ENCODE measurements at regions not wholly inside any gene's neighbourhood (a gene's known extent, or its start where the extent isn't known, plus 50 kb on each side); places are given as distances from the start of the nearest gene placed in this dataset.

DNA sequence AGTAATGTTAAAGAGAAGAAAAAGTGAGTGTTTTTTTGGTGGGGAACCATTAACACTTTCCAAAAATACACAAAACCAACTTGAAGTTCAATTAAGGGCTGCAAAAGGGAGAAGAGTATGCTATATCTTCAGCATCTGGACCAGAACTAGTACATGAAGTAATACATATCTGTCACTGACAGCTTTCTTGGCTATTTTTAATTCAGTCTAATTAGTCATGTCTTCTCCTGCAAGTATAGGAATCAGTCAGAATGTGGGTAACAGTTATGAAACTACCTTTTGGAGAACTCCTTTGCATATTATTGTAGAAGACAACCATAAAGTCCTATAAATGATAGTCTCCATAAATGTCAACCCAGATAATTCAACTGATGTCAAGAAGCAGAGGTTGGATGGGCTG is 901.2 kb downstream of the TTLL7 start:
- H3K36me3 ChIP-seq (ENCODE audit: insufficient read depth, low read length), result no peaks in the 10 kb centered on the region; the same call in 1 of the 2 replicates
- H3K4me1 ChIP-seq (ENCODE audit: insufficient read depth, low read length), result peaks cover 11% of the 10 kb centered on the region
- H3K9me3 ChIP-seq (ENCODE audit: control insufficient read depth, insufficient read depth, low read length), result peaks cover 2% of the 10 kb centered on the region; the same call in 1 of the 2 replicates
- no peak overlapping the region for H3K9ac ChIP-seq (ENCODE audit: low read depth, low read length)

DNA sequence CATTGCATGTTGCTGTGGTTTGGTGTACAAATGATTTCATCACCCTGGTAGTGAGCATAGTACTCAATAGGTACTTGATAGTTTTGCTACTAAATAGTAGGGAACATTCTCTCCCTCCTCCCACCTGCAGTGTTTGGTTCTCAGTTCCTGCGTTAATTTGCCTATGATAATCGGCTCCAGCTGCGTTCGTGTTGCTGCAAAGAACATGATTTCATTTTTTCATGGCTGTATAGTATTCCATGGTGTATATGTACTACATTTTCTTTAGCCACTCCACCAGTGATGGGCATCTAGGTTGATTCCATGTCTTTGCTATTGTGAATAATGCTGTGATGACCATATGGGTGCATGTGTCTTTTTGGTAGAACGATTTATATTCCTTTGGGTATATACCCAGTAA is 903.4 kb downstream of the TTLL7 start:
- Histone ChIP-seq H3K4me1 (ENCODE audit: insufficient read depth, low read length) (peaks cover 5% of the 10 kb centered on the region; the same call in 1 of the 2 replicates), H3K36me3 (ENCODE audit: insufficient read depth, low read length) (no peaks in the 10 kb centered on the region; the same call in 1 of the 2 replicates), H3K9ac (ENCODE audit: low read depth, low read length) (no peak overlapping the region), H3K9me3 (ENCODE audit: control insufficient read depth, insufficient read depth, low read length) (peaks cover 2% of the 10 kb centered on the region; the same call in 1 of the 2 replicates)

GRCh38 chr1:83090195-83090594 is 908.7 kb downstream of the TTLL7 start:
- no peaks in the 10 kb centered on the region for H3K9me3 ChIP-seq (ENCODE audit: control insufficient read depth, insufficient read depth, low read length)
- no peak overlapping the region for H3K9ac ChIP-seq (ENCODE audit: low read depth, low read length)
- H3K36me3 ChIP-seq (ENCODE audit: insufficient read depth, low read length), result no peaks in the 10 kb centered on the region
- H3K4me1 ChIP-seq (ENCODE audit: insufficient read depth, low read length), result peaks cover 4% of the 10 kb centered on the region; the same call in 1 of the 2 replicates

DNA sequence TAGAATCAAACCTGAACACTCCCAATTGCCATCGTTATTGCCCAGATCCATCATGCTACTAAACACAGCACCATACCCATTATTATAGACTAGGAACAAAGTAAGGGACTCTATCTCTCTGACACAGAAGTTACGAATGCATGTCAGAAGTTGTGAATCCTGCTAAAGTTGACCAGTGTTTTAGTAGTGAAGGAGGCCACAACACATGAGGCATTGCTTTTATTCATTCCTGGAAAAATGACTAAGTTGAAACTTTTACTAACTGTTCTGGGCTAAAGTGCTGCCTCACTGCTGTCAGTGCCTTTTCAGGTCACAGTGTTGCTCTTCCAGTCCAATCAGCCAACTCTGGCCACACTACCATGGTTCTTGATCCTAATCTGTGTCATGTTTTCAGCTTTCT is 911.1 kb downstream of the TTLL7 start:
- Histone ChIP-seq H3K36me3 (ENCODE audit: insufficient read depth, low read length) (no peaks in the 10 kb centered on the region), H3K9ac (ENCODE audit: low read depth, low read length) (no peak overlapping the region), H3K9me3 (ENCODE audit: control insufficient read depth, insufficient read depth, low read length) (no peaks in the 10 kb centered on the region), H3K4me1 (ENCODE audit: insufficient read depth, low read length) (peaks cover 4% of the 10 kb centered on the region; the same call in 1 of the 2 replicates)

- Histone ChIP-seq H3K9ac (ENCODE audit: low read depth, low read length) (no peak overlapping the region), H3K36me3 (ENCODE audit: insufficient read depth, low read length) (no peaks in the 10 kb centered on the region), H3K4me1 (ENCODE audit: insufficient read depth, low read length) (peaks cover 4% of the 10 kb centered on the region; the same call in 1 of the 2 replicates), H3K9me3 (ENCODE audit: control insufficient read depth, insufficient read depth, low read length) (no peaks in the 10 kb centered on the region)
These were observed 911.9 kb downstream of the TTLL7 start for GRCh38 chr1:83086986-83087512.

GRCh38 chr1:83086346-83086745 is 912.6 kb downstream of the TTLL7 start:
- Histone ChIP-seq H3K4me1 (ENCODE audit: insufficient read depth, low read length) (peaks cover 4% of the 10 kb centered on the region; the same call in 1 of the 2 replicates), H3K36me3 (ENCODE audit: insufficient read depth, low read length) (no peaks in the 10 kb centered on the region), H3K9me3 (ENCODE audit: control insufficient read depth, insufficient read depth, low read length) (no peaks in the 10 kb centered on the region), H3K9ac (ENCODE audit: low read depth, low read length) (no peak overlapping the region)

GRCh38 chr1:83083589-83084224 is 915.2 kb downstream of the TTLL7 start:
- Histone ChIP-seq H3K9ac (ENCODE audit: low read depth, low read length) (no peak overlapping the region), H3K4me1 (ENCODE audit: insufficient read depth, low read length) (no peaks in the 10 kb centered on the region), H3K9me3 (ENCODE audit: control insufficient read depth, insufficient read depth, low read length) (no peaks in the 10 kb centered on the region), H3K36me3 (ENCODE audit: insufficient read depth, low read length) (no peaks in the 10 kb centered on the region)

GRCh38 chr1:83077411-83077810 is 921.5 kb downstream of the TTLL7 start:
- no peaks in the 10 kb centered on the region; the same call in 1 of the 2 replicates for H3K4me1 ChIP-seq (ENCODE audit: insufficient read depth, low read length)
- H3K9ac ChIP-seq (ENCODE audit: low read depth, low read length), result no peak overlapping the region
- no peaks in the 10 kb centered on the region for H3K9me3 ChIP-seq (ENCODE audit: control insufficient read depth, insufficient read depth, low read length)
- no peaks in the 10 kb centered on the region for H3K36me3 ChIP-seq (ENCODE audit: insufficient read depth, low read length)

DNA sequence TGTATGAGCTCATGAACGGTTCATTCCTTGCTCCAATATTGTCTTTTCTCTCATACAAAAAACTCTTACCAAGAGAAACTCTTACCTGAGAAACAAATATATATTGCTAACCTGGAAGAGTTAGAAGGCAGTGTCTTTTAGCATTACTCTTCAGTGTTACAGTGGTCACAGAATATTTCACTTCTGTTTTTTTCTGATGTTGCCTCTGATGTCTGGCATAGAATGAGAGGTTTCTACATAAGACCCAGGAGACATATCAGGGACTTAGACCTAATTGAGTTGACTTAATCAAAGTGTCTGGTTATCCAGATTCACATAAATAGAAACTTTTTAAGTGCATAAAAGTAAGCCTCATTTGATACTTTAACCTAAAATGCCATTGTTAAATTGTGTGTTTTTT is 923.8 kb downstream of the TTLL7 start:
- no peaks in the 10 kb centered on the region for H3K9me3 ChIP-seq (ENCODE audit: control insufficient read depth, insufficient read depth, low read length)
- no peak overlapping the region for H3K9ac ChIP-seq (ENCODE audit: low read depth, low read length)
- H3K36me3 ChIP-seq (ENCODE audit: insufficient read depth, low read length), result no peaks in the 10 kb centered on the region
- no peaks in the 10 kb centered on the region; the same call in 1 of the 2 replicates for H3K4me1 ChIP-seq (ENCODE audit: insufficient read depth, low read length)

- H3K4me1 ChIP-seq (ENCODE audit: insufficient read depth, low read length), result no peaks in the 10 kb centered on the region; the same call in 1 of the 2 replicates
- H3K9ac ChIP-seq (ENCODE audit: low read depth, low read length), result no peak overlapping the region
- H3K9me3 ChIP-seq (ENCODE audit: control insufficient read depth, insufficient read depth, low read length), result no peaks in the 10 kb centered on the region
- no peaks in the 10 kb centered on the region for H3K36me3 ChIP-seq (ENCODE audit: insufficient read depth, low read length)
These were observed 931.0 kb downstream of the TTLL7 start for GRCh38 chr1:83067954-83068353.

DNA sequence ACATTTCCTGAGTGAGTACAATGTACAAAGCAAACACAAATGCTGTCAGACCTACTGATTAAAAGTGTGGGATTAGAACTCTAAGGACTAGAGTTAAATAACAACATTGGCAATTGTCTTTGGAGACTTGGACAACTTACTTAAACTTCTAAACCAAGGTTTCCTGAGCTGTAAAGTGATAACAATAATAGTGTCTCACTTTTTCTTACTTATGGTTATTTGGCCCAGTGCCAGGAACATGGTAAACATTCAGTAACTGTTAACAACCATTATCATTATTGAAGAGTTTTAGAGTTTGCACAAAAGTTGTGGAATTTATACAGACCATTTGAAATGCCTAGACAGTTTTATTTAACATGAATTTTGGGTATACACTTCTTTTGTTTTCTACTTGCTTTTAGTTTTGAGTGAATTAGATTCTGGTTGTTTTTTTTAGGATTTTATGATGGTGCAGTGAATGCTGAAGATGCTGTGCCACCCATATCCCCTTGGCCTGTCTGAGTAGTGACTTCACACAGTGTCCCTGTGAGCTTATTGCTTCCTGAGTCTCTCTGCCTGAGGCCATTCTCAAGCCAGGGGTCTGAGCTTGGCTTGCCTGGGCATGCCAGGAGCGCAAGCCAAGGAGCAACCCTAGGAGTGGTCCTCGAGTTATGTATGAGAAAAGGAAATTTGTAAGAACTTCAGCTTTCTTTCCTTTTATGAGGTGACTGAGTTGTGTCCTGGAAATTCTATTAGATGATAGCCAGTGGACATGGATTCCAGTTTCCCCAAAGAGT is 932.8 kb downstream of the TTLL7 start:
- Histone ChIP-seq H3K36me3 (ENCODE audit: insufficient read depth, low read length) (no peaks in the 10 kb centered on the region), H3K9ac (ENCODE audit: low read depth, low read length) (no peak overlapping the region), H3K9me3 (ENCODE audit: control insufficient read depth, insufficient read depth, low read length) (no peaks in the 10 kb centered on the region), H3K4me1 (ENCODE audit: insufficient read depth, low read length) (no peaks in the 10 kb centered on the region; the same call in 1 of the 2 replicates)

GRCh38 chr1:83064589-83065242 is 934.2 kb downstream of the TTLL7 start:
- Histone ChIP-seq H3K36me3 (ENCODE audit: insufficient read depth, low read length) (no peaks in the 10 kb centered on the region), H3K9ac (ENCODE audit: low read depth, low read length) (no peak overlapping the region), H3K4me1 (ENCODE audit: insufficient read depth, low read length) (no peaks in the 10 kb centered on the region; the same call in 1 of the 2 replicates), H3K9me3 (ENCODE audit: control insufficient read depth, insufficient read depth, low read length) (no peaks in the 10 kb centered on the region)

DNA sequence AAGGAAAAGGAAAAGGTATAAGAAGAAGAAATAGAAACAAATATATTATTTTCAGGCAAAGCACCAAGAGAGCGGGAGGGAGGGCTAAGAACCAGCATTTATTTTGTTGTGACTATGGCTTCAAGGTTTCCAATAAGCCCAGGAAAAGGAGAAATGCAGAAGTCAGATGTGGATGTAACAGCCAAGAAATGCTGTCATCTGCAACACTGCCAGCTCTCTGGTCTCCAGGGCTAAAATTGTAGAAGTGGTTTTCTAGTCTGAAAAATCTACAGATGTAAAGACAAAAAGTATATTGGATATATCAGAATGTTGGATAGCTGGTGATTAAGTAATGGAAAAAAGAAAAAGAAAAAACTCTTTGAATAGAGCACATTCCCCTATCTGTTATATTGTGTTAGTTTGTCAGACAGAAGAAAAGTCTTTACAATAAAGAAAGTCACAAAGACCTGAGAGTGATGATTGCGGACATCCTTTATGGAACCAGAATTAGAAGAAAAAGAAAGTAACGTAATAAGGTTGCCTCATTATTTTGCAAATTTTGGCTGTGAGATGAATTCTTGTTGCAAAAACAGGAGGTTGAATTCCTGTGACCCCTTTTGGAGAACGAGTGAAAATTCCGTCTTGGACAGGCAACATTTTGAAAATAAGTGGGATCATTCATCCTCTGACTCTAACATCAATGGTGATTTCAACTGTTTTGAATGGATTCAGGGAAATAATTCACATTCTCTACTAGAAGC is 938.1 kb downstream of the TTLL7 start:
- Histone ChIP-seq H3K9me3 (ENCODE audit: control insufficient read depth, insufficient read depth, low read length) (no peaks in the 10 kb centered on the region), H3K4me1 (ENCODE audit: insufficient read depth, low read length) (no peaks in the 10 kb centered on the region; the same call in 1 of the 2 replicates), H3K9ac (ENCODE audit: low read depth, low read length) (no peak overlapping the region), H3K36me3 (ENCODE audit: insufficient read depth, low read length) (no peaks in the 10 kb centered on the region)

DNA sequence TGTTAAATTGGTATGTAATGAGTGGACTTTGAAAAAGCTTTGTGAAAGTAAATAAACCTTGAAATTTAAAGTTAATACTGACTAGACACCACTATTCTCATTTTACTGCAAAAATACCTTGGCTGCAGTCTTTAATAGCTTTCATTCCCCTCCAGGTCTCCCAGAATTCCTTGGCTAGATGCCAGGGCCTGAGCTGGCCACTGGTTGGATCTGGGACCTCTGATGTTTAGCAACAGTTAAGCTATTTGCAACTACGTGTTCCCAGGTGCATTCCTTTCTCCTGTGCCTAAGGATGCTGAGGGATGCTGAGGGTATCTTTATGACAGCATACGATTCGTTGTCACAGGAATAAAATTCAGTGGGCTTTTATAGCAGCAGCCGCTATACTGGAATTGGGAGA is 938.7 kb downstream of the TTLL7 start:
- Histone ChIP-seq H3K9ac (ENCODE audit: low read depth, low read length) (no peak overlapping the region), H3K36me3 (ENCODE audit: insufficient read depth, low read length) (no peaks in the 10 kb centered on the region), H3K4me1 (ENCODE audit: insufficient read depth, low read length) (no peaks in the 10 kb centered on the region; the same call in 1 of the 2 replicates), H3K9me3 (ENCODE audit: control insufficient read depth, insufficient read depth, low read length) (no peaks in the 10 kb centered on the region)

Measured in ES-I3 (cell line).